Urinary bladder (tissue), 3 donors: ENCODE measurements at regions not wholly inside any gene's neighbourhood (a gene's known extent, or its start where the extent isn't known, plus 50 kb on each side); places are given as distances from the start of the nearest gene placed in this dataset.
"Not testable (repeated sequence)": the region's sequence is repeated elsewhere in the genome, so short reads cannot be mapped to it uniquely, and the experiment has no call there.

Experiments used
- DNase-seq: peaks from one replicate; pipeline ENCODE4 v3.0.0-alpha.2; 2015; ENCODE audit errors: extremely low spot score
- H3K27ac ChIP-seq: one replicate; pipeline ENCODE4 v1.5.1; 2013; ENCODE audit warnings: low read depth, mild to moderate bottlenecking, moderate library complexity
- H3K36me3 ChIP-seq: one replicate; pipeline ENCODE4 v1.6.1; 2013; ENCODE audit warnings: mild to moderate bottlenecking, moderate library complexity; ENCODE audit not compliant: insufficient read depth
- H3K4me1 ChIP-seq: one replicate; pipeline ENCODE4 v1.6.1; 2013; ENCODE audit warnings: mild to moderate bottlenecking, moderate library complexity; ENCODE audit not compliant: insufficient read depth
- H3K4me3 ChIP-seq: one replicate; pipeline ENCODE4 v1.5.1; 2013; ENCODE audit warnings: low read depth, low read length
- WGBS: extraction: QIAGEN DNeasy Blood & Tissue Kit; methylation state at CpG from one replicate; pipeline ENCODE4 v1.1.7; 2013; 5-methylcytosine and 5-hydroxymethylcytosine counted together
- donor health status: healthy with polysubstance abuse.
- donor health status: healthy.

DNA sequence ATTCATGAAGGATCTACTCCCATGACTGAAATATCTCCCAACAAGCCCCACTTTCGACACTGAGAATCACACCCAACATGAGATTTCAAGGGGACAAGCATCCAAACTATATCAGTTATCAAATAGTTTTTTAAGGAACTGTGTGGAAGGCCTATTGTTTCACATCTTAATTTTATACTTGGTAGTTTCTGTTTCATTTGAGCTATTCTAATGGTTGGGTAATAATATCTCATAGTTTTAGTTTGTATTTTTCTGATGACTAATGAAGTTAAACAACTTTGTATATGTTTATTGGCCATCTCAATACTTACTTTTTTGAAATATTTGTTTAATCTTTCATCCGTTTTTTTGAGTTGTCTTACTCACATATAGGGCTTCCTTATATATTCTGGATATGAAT is 135.0 kb downstream of the SCG2 start:
- 84% methylated on average over 2 of the region's 2 CpGs for WGBS
- H3K36me3 ChIP-seq: no peaks in the 10 kb centered on the region
- H3K4me3 ChIP-seq: no peak overlapping the region
- H3K27ac ChIP-seq: no peak overlapping the region
- H3K4me1 ChIP-seq: no peaks in the 10 kb centered on the region
- no peak for DNase-seq

DNA sequence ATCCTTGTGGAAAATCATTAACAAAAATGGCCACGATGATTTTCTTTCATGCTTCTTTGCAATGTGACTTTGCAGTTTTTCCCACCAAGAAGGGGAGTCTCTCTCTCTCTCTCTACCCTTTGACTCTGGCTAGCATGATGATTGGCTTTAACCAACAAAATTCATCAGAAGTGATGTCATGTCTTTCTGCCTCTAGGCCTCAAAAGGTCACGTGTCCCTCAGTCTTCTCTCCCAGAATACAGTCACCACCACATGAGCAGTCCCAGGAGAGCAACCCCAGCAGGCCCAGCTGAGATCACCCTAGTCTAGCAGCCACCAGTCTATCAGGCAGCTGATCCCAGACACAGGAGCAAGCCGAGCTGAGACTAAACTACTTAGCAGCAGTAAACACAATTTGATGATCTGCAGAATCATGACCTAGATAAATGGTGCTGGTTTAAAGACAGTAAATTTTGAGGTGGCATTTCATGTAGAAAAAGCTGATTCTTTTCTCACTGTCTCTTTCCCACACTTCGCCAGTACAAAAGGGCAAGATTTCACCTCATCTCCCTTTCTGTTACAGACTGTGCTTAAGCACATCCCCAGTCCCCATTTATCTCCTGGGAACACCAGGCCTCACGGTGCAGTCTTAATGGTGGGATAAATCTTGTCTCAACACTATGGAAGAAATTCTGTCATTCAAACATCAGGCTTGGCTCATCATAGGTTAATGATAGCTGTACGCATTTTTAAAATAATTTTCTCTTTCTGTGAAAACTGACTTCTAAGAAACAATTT is 132.7 kb downstream of the SCG2 start:
- Histone ChIP-seq H3K36me3 (no peaks in the 10 kb centered on the region), H3K4me3 (no peak overlapping the region), H3K27ac (no peak overlapping the region), H3K4me1 (no peaks in the 10 kb centered on the region)
- WGBS: 63% methylated on average over 6 of the region's 6 CpGs
- peak; percentile 8 for DNase-seq

DNA sequence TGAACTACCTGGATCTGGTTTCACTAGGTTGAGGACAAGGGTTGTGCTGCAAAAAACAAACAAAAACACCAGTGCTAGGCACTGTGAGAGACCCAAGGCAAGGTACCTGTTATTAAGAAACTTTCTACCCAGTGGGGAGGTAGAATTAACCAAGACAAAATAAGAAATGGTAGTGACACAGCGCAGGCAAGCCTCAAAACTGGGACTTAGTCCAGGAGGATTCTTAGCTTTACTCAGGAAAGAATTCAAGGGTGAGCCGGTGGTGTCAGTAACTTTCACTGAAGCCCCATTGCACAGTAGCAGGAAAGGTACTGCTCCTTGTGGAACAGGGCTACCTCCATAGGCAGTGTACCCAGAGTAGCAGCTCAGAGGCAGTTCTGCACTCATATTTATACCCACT is 131.6 kb downstream of the SCG2 start:
- Histone ChIP-seq H3K36me3 (no peaks in the 10 kb centered on the region), H3K4me1 (no peaks in the 10 kb centered on the region), H3K4me3 (no peak overlapping the region), H3K27ac (no peak overlapping the region)
- DNase-seq: no peak
- 22% methylated on average over 2 of the region's 2 CpGs for WGBS

DNA sequence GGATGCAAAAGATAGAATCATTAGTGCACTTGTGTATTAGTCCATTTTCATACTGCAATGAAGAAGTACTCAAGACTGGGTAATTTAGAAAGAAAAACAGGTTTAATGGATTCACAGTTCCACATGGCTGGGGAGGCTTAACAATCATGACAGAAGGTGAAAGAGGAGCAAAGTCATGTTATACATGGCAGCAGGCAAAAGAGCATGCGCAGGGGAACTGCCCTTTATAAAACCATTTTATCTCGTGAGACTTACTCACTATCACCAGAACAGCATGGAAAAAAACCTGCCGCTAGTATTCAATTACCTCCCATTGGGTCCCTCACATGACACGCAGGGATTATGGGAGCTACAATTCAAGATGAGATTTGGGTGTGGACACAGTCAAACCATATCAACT is 129.4 kb downstream of the SCG2 start:
- H3K4me3 ChIP-seq: no peak overlapping the region

DNA sequence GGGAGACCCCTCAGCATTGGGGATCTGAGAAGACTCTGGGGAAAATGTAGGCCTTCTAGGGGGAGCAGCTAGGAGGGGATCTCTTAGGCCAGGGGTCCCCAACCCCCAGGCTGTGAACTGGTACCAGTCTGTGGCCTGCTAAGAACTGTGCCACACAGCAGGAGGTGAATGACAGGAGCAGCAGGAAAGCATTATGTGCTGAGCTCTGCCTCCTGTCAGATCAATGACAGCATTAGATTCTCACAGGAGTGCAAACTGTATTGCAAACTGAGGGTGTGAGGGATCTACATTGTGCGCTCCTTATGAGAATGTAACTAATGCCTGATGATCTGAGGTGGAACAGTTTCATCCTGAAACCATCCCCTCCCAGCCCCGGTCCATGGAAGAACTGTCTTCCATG is 127.3 kb downstream of the SCG2 start:
- no peak for DNase-seq
- WGBS: 79% methylated on average over 2 of the region's 2 CpGs
- H3K27ac ChIP-seq: no peak overlapping the region
- no peaks in the 10 kb centered on the region for H3K4me1 ChIP-seq
- no peak overlapping the region for H3K4me3 ChIP-seq
- H3K36me3 ChIP-seq: no peaks in the 10 kb centered on the region

More for the DNA sequence above, 129.4 kb downstream of the SCG2 start:
- no peaks in the 10 kb centered on the region for H3K36me3 ChIP-seq
- no peak overlapping the region for H3K27ac ChIP-seq
- H3K4me1 ChIP-seq: no peaks in the 10 kb centered on the region
- 93% methylated on average over 4 of the region's 4 CpGs for WGBS
- DNase-seq: no peak

DNA sequence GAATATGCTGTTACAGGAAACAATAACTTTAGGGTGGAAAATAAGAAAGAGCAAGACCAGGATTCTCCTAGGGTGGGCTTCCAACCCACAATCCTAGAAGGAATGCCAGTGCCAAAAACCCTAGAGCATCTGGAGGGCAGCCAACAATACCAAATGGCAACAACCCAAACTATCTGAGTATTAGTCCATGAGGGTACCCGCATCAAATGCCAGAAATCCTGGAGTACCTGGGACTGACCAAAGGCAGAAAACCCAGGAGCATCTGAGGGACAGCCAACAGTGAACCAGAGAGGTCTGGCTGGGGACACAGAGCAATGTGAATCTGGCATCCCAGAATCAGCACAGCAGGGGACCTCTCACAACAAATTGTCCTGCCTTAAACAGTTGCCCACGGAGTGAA is 126.3 kb downstream of the SCG2 start:
- no peak for DNase-seq
- no peaks in the 10 kb centered on the region for H3K36me3 ChIP-seq
- H3K27ac ChIP-seq: no peak overlapping the region
- H3K4me1 ChIP-seq: no peaks in the 10 kb centered on the region
- WGBS: 92% methylated on average over 2 of the region's 2 CpGs
- H3K4me3 ChIP-seq: no peak overlapping the region

DNA sequence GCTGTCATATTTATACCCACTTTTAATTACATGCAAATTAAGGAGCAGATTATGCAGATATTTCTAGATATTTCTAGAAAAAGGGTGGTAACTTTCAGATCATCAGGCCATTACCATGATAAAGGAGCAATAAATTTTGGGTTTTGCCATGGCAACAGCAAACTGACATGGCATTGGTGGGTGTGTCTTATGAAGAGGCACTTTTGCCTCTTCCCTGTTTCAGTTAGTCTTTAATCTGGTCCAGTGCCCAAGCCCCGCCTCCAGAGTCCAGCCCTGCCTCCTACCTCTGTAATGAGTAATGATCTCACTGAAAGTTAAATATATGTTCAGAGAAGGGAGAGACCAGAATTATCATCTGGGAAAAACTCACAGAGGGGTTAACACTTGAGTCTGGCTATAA is 124.8 kb downstream of the SCG2 start:
- no peaks in the 10 kb centered on the region for H3K36me3 ChIP-seq
- WGBS: 95% methylated on average over 1 of the region's 1 CpG
- no peak for DNase-seq
- H3K4me1 ChIP-seq: no peaks in the 10 kb centered on the region
- H3K4me3 ChIP-seq: no peak overlapping the region
- H3K27ac ChIP-seq: no peak overlapping the region

DNA sequence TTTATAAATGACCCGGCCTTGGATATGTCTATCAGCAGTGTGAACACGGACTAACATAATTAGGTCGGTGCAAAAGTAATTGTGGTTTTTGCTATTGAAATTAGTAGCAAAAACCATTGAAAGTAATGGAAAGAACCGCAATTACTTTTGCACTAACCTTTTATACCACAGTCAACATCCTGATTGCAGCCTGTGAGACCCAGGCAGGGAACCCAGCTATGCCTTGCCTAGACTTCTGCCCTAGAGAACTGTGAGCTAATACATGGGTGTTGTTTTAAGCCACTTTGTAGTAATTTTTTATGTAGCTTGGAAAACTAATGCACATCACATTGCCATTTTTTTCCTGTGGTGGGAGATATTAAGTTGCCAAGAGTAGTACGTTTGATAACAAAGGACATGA is 120.7 kb downstream of the SCG2 start:
- H3K4me1 ChIP-seq: no peaks in the 10 kb centered on the region
- 90% methylated on average over 5 of the region's 5 CpGs for WGBS
- no peak overlapping the region for H3K27ac ChIP-seq
- no peak overlapping the region for H3K4me3 ChIP-seq
- DNase-seq: no peak
- no peaks in the 10 kb centered on the region for H3K36me3 ChIP-seq

DNA sequence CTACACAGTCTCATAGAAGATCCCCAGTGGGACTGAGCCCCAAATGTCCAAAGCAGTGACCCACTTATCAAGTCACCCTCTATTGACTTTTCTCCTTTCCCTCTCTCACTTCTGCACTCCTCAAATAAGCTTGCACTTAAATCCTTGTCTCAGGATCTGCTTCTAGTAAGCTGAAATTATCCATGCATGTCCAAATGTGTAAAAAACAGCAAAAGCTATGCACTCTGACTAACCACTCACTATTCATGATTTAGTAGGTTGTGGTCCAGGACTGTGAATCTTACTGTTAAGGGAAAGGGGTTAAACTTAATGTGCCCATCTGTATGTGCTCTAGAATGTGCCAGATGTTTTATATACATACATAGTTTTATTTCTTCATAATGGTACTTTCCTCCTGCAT is 115.4 kb downstream of the SCG2 start:
- DNase-seq: no peak
- Histone ChIP-seq H3K4me1 (no peaks in the 10 kb centered on the region), H3K36me3 (no peaks in the 10 kb centered on the region), H3K4me3 (no peak overlapping the region), H3K27ac (no peak overlapping the region)

DNA sequence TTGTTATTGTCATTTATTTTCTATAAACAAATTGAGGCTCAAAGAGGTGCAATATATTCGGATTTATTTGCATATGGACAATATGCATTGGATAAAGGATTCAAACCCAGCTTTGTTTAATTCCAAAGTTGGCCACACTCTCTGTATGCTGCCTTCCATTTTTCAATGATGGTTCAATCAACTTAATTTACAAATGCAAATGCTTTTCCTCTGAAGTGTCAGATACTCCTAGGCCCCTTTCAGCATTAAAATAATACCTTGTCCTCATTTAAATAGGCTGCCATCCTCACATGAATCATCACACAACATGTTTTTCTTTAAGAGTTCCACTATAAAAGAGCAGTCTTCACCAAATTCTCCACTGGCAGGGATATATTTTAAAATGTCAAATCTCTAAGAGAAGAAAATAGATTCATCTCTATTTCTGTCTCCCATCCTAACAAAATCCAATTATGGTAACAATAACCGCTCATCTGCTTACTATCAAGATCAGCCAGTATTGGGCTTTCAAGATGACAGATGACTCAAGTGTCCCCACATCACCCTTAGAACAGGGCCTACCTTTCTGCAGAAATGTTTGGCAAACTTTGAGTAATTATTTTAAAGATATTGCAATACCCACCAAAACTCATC is 114.8 kb downstream of the SCG2 start:
- no peak for DNase-seq
- Histone ChIP-seq H3K4me3 (no peak overlapping the region), H3K4me1 (no peaks in the 10 kb centered on the region), H3K27ac (no peak overlapping the region), H3K36me3 (no peaks in the 10 kb centered on the region)
- 81% methylated on average over 2 of the region's 2 CpGs for WGBS

DNA sequence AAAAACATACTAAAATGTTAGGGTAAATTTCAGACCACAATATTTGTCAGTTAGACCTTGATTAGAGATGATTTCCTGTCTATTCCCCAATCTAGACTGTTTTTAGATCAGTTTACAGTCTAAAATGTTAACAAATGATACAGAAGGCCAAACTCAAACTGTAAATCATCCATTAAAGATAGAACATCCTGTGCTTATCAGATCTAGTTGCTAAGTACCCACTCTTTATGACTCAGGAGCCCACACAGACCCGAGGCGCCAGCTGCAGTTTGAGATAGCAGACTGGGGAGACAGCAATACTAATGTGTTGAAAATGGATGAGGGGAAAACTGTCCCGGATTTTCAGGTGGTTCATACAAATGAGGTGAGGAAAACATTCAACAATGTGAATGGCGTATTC is 113.3 kb downstream of the SCG2 start:
- no peak overlapping the region for H3K4me3 ChIP-seq
- no peaks in the 10 kb centered on the region for H3K36me3 ChIP-seq
- no peaks in the 10 kb centered on the region for H3K4me1 ChIP-seq
- H3K27ac ChIP-seq: no peak overlapping the region
- WGBS: 31% methylated on average over 4 of the region's 4 CpGs
- DNase-seq: no peak

DNA sequence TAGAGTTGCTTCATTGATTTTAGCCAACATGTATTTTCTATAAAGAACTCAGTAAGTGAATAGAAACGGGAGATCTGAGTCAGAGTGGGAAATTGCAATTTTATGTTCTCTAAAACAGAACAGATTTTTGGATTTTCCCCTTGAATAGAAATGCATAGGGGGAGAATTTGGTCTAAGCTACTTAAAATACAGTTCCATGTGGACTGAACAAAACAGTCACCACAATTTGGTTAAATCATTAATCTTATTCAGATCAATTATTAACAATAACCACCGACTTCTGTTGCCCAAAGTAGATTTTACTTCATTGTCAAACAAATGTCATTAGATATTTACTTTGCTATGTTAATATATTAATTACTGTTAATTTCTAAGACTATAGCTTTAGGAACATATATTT is 107.7 kb downstream of the SCG2 start:
- WGBS: 89% methylated on average over 2 of the region's 2 CpGs
- Histone ChIP-seq H3K4me1 (no peaks in the 10 kb centered on the region), H3K36me3 (no peaks in the 10 kb centered on the region), H3K4me3 (no peak overlapping the region), H3K27ac (no peak overlapping the region)
- no peak for DNase-seq

DNA sequence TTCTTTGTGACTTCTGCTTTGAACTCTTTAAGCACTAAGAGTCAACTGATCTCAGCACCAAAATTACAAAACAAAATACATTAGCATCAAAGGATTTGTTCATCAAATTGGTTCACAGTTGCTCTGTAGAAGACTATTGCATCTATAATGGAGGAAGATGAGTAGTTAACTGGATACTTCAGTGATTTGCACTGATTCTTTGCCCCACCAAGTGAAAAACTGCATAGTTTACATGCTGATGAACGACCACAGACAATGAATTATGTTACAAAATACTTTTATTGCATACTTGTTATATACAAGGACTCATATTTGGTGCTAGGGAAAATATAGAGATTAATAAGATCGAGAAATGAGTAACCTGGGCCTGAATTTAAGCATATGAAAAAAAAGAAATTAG is 107.2 kb downstream of the SCG2 start:
- no peak for DNase-seq
- Histone ChIP-seq H3K36me3 (no peaks in the 10 kb centered on the region), H3K27ac (no peak overlapping the region), H3K4me1 (no peaks in the 10 kb centered on the region), H3K4me3 (no peak overlapping the region)
- 54% methylated on average over 2 of the region's 2 CpGs for WGBS

DNA sequence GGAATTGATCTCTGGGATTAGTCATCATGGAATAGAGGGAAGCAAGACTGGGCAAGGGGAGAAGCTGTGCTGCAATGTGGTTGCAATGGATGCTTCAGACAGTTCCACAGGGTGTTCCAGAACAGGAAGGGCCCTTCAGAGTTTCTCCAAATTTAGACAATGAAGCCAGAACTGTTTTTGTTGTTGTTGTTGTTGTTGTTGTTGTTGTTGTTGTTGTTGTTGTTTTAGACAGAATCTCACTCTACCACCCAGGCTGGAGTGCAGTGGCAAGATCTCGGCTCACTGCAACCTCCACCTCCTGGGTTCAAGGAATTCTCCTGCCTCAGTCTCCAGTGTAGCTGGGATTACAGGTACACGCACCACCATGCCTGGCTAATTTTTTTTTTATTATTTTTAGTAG is 105.3 kb downstream of the SCG2 start:
- DNase-seq, H3K4me3 ChIP-seq, H3K27ac ChIP-seq, H3K4me1 ChIP-seq, H3K36me3 ChIP-seq: not testable (repeated sequence)
- WGBS: 98% methylated on average over 2 of the region's 2 CpGs
